HepG2 (cell line): ENCODE measurements at regions not wholly inside any gene's neighbourhood (a gene's known extent, or its start where the extent isn't known, plus 50 kb on each side); places are given as distances from the start of the nearest gene placed in this dataset.
"Not testable (repeated sequence)": the region's sequence is repeated elsewhere in the genome, so short reads cannot be mapped to it uniquely, and the experiment has no call there.

ENCODE experiments used
- ATAC-seq: fragments of 200-7000 bp; cut with Tn5 transposase; 3 replicates; pipeline ENCODE4 v1.9.1; 2020; ENCODE audit warnings: mild to moderate bottlenecking, moderate library complexity
- BruUV-seq: library from RNA; stranded (reverse); fragments of 400-500 nt; replicated peaks from 2 replicates; lab custom pipeline; 2021; lab: Mats Ljungman, UMichigan
- CTCF ChIA-PET: fragments of 300-600 bp; formaldehyde crosslinking; extraction: SDS; loops from one replicate; lab custom pipeline; 2021; ENCODE audit warnings: low total read pairs, inconsistent platforms, low intra/inter-chr PET ratio; lab: Yijun Ruan, JAX
- POLR2A ChIA-PET: fragments of 350-600 bp; sonication (Branson Sonifier 250); formaldehyde crosslinking; loops from one replicate; lab custom pipeline; 2020; ENCODE audit warnings: antibody characterized with exemption, inconsistent platforms; lab: Yijun Ruan, JAX
- DNase-seq: peaks from one replicate; pipeline ENCODE4 v3.0.0-alpha.2; 2015; ENCODE audit warnings: low spot score
- FAIRE-seq: peaks from 3 replicates; lab custom pipeline; 2011; peaks lifted over from hg19 to GRCh38; lab: Jason Lieb, UNC
- H2AFZ ChIP-seq: one replicate; pipeline ENCODE4 v1.6.1; 2011; ENCODE audit warnings: low read length, inconsistent platforms
- H3K27ac ChIP-seq: fragments of 300-600 bp; 3 replicates; pipeline ENCODE4 v1.8.0; 2011; ENCODE audit warnings: mixed run types, mild to moderate bottlenecking, mixed read lengths, low read length, inconsistent platforms; ENCODE audit not compliant: insufficient read depth; ENCODE audit errors: extremely low read length
- H3K27me3 ChIP-seq, 2 experiments: fragments of 200-600 bp in 1 of 2; 2 replicates in 1 of 2; 3 replicates in 1 of 2; pipeline versions ENCODE4 v1.6.0 to v1.8.0; 2011; ENCODE audit warnings: low read length in 2 of 2, mild to moderate bottlenecking in 2 of 2, moderate library complexity in 2 of 2, inconsistent platforms in 1 of 2; ENCODE audit not compliant: insufficient read depth in 2 of 2, control insufficient read depth in 1 of 2
- H3K36me3 ChIP-seq, 2 experiments: fragments of 200-600 bp in 1 of 2; replicated peaks in 1 of 2; 2 replicates in 1 of 2; 3 replicates in 1 of 2; pipeline versions ENCODE4 v1.5.1 to v1.8.0; 2011; ENCODE audit warnings: low read length in 2 of 2, inconsistent platforms in 1 of 2; ENCODE audit not compliant: insufficient read depth in 2 of 2, control insufficient read depth in 1 of 2
- H3K4me1 ChIP-seq: 2 replicates; pipeline ENCODE4 v1.5.1; 2012; ENCODE audit warnings: low read length, inconsistent platforms; ENCODE audit not compliant: insufficient read depth
- H3K4me2 ChIP-seq: 2 replicates; pipeline ENCODE4 v1.6.0; 2011; ENCODE audit warnings: low read depth, low read length, inconsistent platforms
- H3K4me3 ChIP-seq, 3 experiments: fragments of 200-600 bp in 1 of 3; sonication (generic), shearing (Covaris generic) in 1 of 3; replicated peaks in 1 of 3; 2 replicates each; pipeline ENCODE4 v1.5.1; 2011 to 2016; ENCODE audit warnings: low read length in 3 of 3, inconsistent platforms in 2 of 3, low read depth in 2 of 3, mild to moderate bottlenecking in 2 of 3, control low read depth in 1 of 3, mixed read lengths in 1 of 3; ENCODE audit not compliant: insufficient read depth in 1 of 3
- H3K79me2 ChIP-seq: one replicate; pipeline ENCODE4 v1.6.1; 2011; ENCODE audit warnings: low read length, inconsistent platforms; ENCODE audit not compliant: insufficient read depth
- H3K9ac ChIP-seq: 2 replicates; pipeline ENCODE4 v1.6.0; 2011; ENCODE audit warnings: mild to moderate bottlenecking, low read depth, low read length, inconsistent platforms; ENCODE audit not compliant: insufficient read depth
- H3K9me3 ChIP-seq: 2 replicates; pipeline ENCODE4 v1.5.1; 2012; ENCODE audit warnings: mild to moderate bottlenecking, low read length
- H4K20me1 ChIP-seq: 2 replicates; pipeline ENCODE4 v1.6.0; 2011; ENCODE audit warnings: inconsistent platforms, mild to moderate bottlenecking, low read length, moderate library complexity; ENCODE audit not compliant: insufficient read depth
- BHLHE40 ChIP-seq: IDR thresholded peaks from 2 replicates; pipeline ENCODE4 v1.6.1; 2011; ENCODE audit warnings: low read length, improper control_type of control experiment
- CREB1 ChIP-seq, 2 experiments: fragments of 450-650 bp in 1 of 2; IDR thresholded peaks; 2 replicates each; pipeline ENCODE4 v1.6.1; 2016 to 2017; ENCODE audit warnings: control low read depth in 1 of 2, mild to moderate bottlenecking in 1 of 2, missing compliant biosample characterization in 1 of 2, missing genetic modification characterization in 1 of 2
- HNRNPL ChIP-seq: fragments of 200-400 bp; formaldehyde crosslinking; IDR thresholded peaks from 2 replicates; pipeline ENCODE4 v1.6.1; 2017; ENCODE audit warnings: mild to moderate bottlenecking, low read depth, low read length
- HNRNPLL ChIP-seq: fragments of 200-400 bp; formaldehyde crosslinking; IDR thresholded peaks from 2 replicates; pipeline ENCODE4 v1.6.1; 2017; ENCODE audit warnings: mild to moderate bottlenecking, low read depth, low read length; ENCODE audit not compliant: poor library complexity, severe bottlenecking
- HOXA3 ChIP-seq: sonication (generic); formaldehyde crosslinking; IDR thresholded peaks from 2 replicates; pipeline ENCODE4 v1.5.0; 2020; ENCODE audit warnings: missing genetic modification reagents
- RBFOX2 ChIP-seq: fragments of 200-400 bp; formaldehyde crosslinking; IDR thresholded peaks from 2 replicates; pipeline ENCODE4 v1.6.1; 2017; ENCODE audit warnings: low read depth, mild to moderate bottlenecking, low read length
- ZNF646 ChIP-seq: sonication (generic); formaldehyde crosslinking; IDR thresholded peaks from 2 replicates; pipeline ENCODE4 v1.9.0; 2021; ENCODE audit warnings: mild to moderate bottlenecking, missing genetic modification reagents
- ZNF687 ChIP-seq: sonication (generic); formaldehyde crosslinking; IDR thresholded peaks from 2 replicates; pipeline ENCODE4 v1.5.1; 2020; ENCODE audit warnings: mild to moderate bottlenecking, missing genetic modification reagents, moderate library complexity
- WGBS: methylation state at CpG from one replicate; pipeline ENCODE4 v1.1.6; 2017; ENCODE audit warnings: low lambda C conversion rate; 5-methylcytosine and 5-hydroxymethylcytosine counted together
- in situ Hi-C: cut with HindIII; loops from 2 replicates; pipeline ENCODE4 v1.10.0; 2017; ENCODE audit warnings: low pct_unique_long_range_greater_than_20kb; ENCODE audit not compliant: extremely low pct_ligation_motif_present
- intact Hi-C: fragments of 100-400 bp; cut with micrococcal nuclease; formaldehyde crosslinking; loops from one replicate; pipeline ENCODE4 v1.10.0; 2022; ENCODE audit not compliant: unreplicated experiment

GRCh38 chr21:6565190-6566094 is 3955.9 kb upstream of the TPTE start:
- H3K9me3 ChIP-seq; POLR2A ChIA-PET; FAIRE-seq; ATAC-seq; intact Hi-C loops; H3K36me3 ChIP-seq; H3K27me3 ChIP-seq; H3K4me1 ChIP-seq; H2AFZ ChIP-seq; BruUV-seq; in situ Hi-C loops; CTCF ChIA-PET; H3K79me2 ChIP-seq; TF ChIP-seq CREB1 (CRISPR knock-in tag; IDR thresholded peaks at IDR 0.05): not testable (repeated sequence)
- Histone ChIP-seq H3K27ac (peak overlapping the region; percentile 55), H3K4me2 (peak overlapping the region; percentile 32; the same call in 1 of the 2 replicates), H3K9ac (peak overlapping the region; percentile 49; the same call in 1 of the 2 replicates)
- 46% methylated on average over 4 of the region's 17 CpGs for WGBS
- peak; percentile 4 for DNase-seq
- TF ChIP-seq HNRNPL (peak; percentile 82), HNRNPLL (peak; percentile 61), HOXA3 (0 out of 2 replicates have a peak, but pooled peaks have one; percentile 36), ZNF687 (0 out of 2 replicates have a peak, but pooled peaks have one; percentile 30), BHLHE40 (peak; percentile 48), RBFOX2 (peak; percentile 52; the same call in 1 of the 2 replicates), ZNF646 (CRISPR knock-in tag) (peak; percentile 98), CREB1 (IDR thresholded peaks at IDR 0.05) (peak; percentile 35; the same call in 1 of the 2 replicates)
- TF ChIP-seq, all 625 proteins: peak for 8; not testable (repeated sequence) for 617
- not testable (repeated sequence) for H4K20me1 ChIP-seq
- peak overlapping the region in 2 of 3 experiments; percentile 9 to 14; a peak in 3 of 6 replicates for H3K4me3 ChIP-seq
